HCT116 (cell line): ENCODE measurements at regions not wholly inside any gene's neighbourhood (a gene's known extent, or its start where the extent isn't known, plus 50 kb on each side); places are given as distances from the start of the nearest gene placed in this dataset.

Experiments
- ATAC-seq: fragments of 200-7000 bp; cut with Tn5 transposase; 2 replicates; pipeline ENCODE4 v1.9.1; 2020; ENCODE audit warnings: mild to moderate bottlenecking, moderate library complexity
- BruUV-seq: library from RNA; stranded (reverse); fragments of 400-500 nt; replicated peaks from 2 replicates; lab custom pipeline; 2021; lab: Mats Ljungman, UMichigan
- CTCF ChIA-PET: fragments of 300-600 bp; sonication (Branson Sonifier 250); formaldehyde crosslinking; loops from one replicate; lab custom pipeline; 2021; ENCODE audit warnings: antibody characterized with exemption; lab: Charles Lee
- POLR2A ChIA-PET: fragments of 300-600, 350-600 bp; sonication (Branson Sonifier 250); formaldehyde crosslinking; loops from one replicate; lab custom pipeline; 2021; ENCODE audit warnings: antibody characterized with exemption; lab: Charles Lee
- RAD21 ChIA-PET, 2 experiments: fragments of 300-600 bp; sonication (Branson Sonifier 250); formaldehyde crosslinking; loops; one replicate each; lab custom pipeline; 2023; ENCODE audit warnings: low total read pairs in 2 of 2; ENCODE audit not compliant: uncharacterized antibody in 2 of 2, unreplicated experiment in 2 of 2, low non-redundant PET in 1 of 2; lab: Charles Lee
- DNase-seq: peaks from one replicate; pipeline ENCODE4 v3.0.0-alpha.2; 2010; ENCODE audit warnings: low read depth, low spot score
- H2AFZ ChIP-seq: fragments of 200-600 bp; shearing (Covaris generic), sonication (generic); 2 replicates; pipeline ENCODE4 v1.6.1; 2017; ENCODE audit warnings: low read depth, mixed run types, mixed read lengths, antibody characterized with exemption, low read length; ENCODE audit not compliant: poor library complexity, severe bottlenecking
- H3K27ac ChIP-seq: 2 replicates; pipeline ENCODE4 v1.5.1; 2012; ENCODE audit warnings: low read depth, low read length
- H3K27me3 ChIP-seq: fragments of 200-600 bp; sonication (generic); 2 replicates; pipeline ENCODE4 v1.6.1; 2016; ENCODE audit warnings: mixed run types, low read length, mixed read lengths; ENCODE audit not compliant: insufficient read depth
- H3K36me3 ChIP-seq, 2 experiments: fragments of 200-500 bp in 1 of 2; fragments of 200-600 bp in 1 of 2; sonication (Bioruptor generic) in 1 of 2; sonication (generic) in 1 of 2; 2 replicates each; pipeline versions ENCODE4 v1.5.1 to v1.6.1; 2014 to 2016; ENCODE audit warnings: low read length in 2 of 2, inconsistent platforms in 1 of 2, mixed read lengths in 1 of 2, mixed run types in 1 of 2; ENCODE audit not compliant: insufficient read depth in 2 of 2, control insufficient read depth in 1 of 2
- H3K4me1 ChIP-seq, 2 experiments: fragments of 200-600 bp in 1 of 2; sonication (generic) in 1 of 2; 2 replicates each; pipeline versions ENCODE4 v1.5.1 to v1.6.1; 2012 to 2017; ENCODE audit warnings: low read length in 2 of 2, inconsistent platforms in 1 of 2, mild to moderate bottlenecking in 1 of 2, mixed read lengths in 1 of 2, mixed run types in 1 of 2, moderate library complexity in 1 of 2; ENCODE audit not compliant: insufficient read depth in 2 of 2, control insufficient read depth in 1 of 2
- H3K4me2 ChIP-seq: fragments of 200-600 bp; sonication (generic); 2 replicates; pipeline ENCODE4 v1.6.1; 2017; ENCODE audit warnings: mixed run types, low read length, mixed read lengths
- H3K4me3 ChIP-seq, 2 experiments: fragments of 200-600 bp in 1 of 2; sonication (generic) in 1 of 2; replicated peaks in 1 of 2; 2 replicates each; pipeline ENCODE4 v1.5.1; 2011 to 2016; ENCODE audit warnings: low read length in 2 of 2, control low read depth in 1 of 2, low read depth in 1 of 2, mild to moderate bottlenecking in 1 of 2, mixed read lengths in 1 of 2, mixed run types in 1 of 2
- H3K79me2 ChIP-seq: fragments of 200-600 bp; sonication (generic); 2 replicates; pipeline ENCODE4 v1.6.1; 2017; ENCODE audit warnings: mild to moderate bottlenecking, mixed run types, low read length, moderate library complexity, mixed read lengths; ENCODE audit not compliant: insufficient read depth
- H3K9ac ChIP-seq: fragments of 200-600 bp; sonication (generic); 2 replicates; pipeline ENCODE4 v1.6.1; 2016; ENCODE audit warnings: low read length, mixed read lengths
- H3K9me2 ChIP-seq: fragments of 200-600 bp; sonication (generic), shearing (Covaris generic); 2 replicates; pipeline ENCODE4 v1.6.1; 2017; ENCODE audit warnings: mixed run types, mild to moderate bottlenecking, moderate library complexity; ENCODE audit not compliant: insufficient read depth
- H3K9me3 ChIP-seq, 2 experiments: fragments of 200-500 bp in 1 of 2; fragments of 200-600 bp in 1 of 2; sonication (Bioruptor generic) in 1 of 2; sonication (generic) in 1 of 2; 2 replicates each; pipeline ENCODE4 v1.6.1; 2014 to 2017; ENCODE audit warnings: low read length in 2 of 2, mixed read lengths in 2 of 2, inconsistent platforms in 1 of 2, low read depth in 1 of 2, mild to moderate bottlenecking in 1 of 2, mixed run types in 1 of 2, moderate library complexity in 1 of 2; ENCODE audit not compliant: control insufficient read depth in 1 of 2, insufficient read depth in 1 of 2
- H4K20me1 ChIP-seq: fragments of 200-600 bp; sonication (generic), shearing (Covaris generic); 2 replicates; pipeline ENCODE4 v1.6.1; 2017; ENCODE audit warnings: mixed run types, mild to moderate bottlenecking, moderate library complexity; ENCODE audit not compliant: insufficient read depth
- ELF1 ChIP-seq: IDR thresholded peaks from 2 replicates; pipeline ENCODE4 v1.6.1; 2012; ENCODE audit warnings: low read depth, borderline replicate concordance
- EZH2 ChIP-seq: fragments of 200-600 bp; sonication (generic); IDR thresholded peaks from 2 replicates; pipeline ENCODE4 v1.6.1; 2017; ENCODE audit warnings: antibody characterized with exemption, mixed run types
- EZH2phosphoT487 ChIP-seq: fragments of 200-600 bp; IDR thresholded peaks from 2 replicates; pipeline ENCODE4 v1.6.1; 2018; ENCODE audit warnings: antibody characterized with exemption, borderline replicate concordance
- FOSL1 ChIP-seq: IDR thresholded peaks from 2 replicates; pipeline ENCODE4 v1.6.1; 2012; ENCODE audit warnings: low read depth
- JUND ChIP-seq: IDR thresholded peaks from 2 replicates; pipeline ENCODE4 v1.6.1; 2012
- POLR2A ChIP-seq: IDR thresholded peaks from 2 replicates; pipeline ENCODE4 v1.7.0; 2011; ENCODE audit warnings: borderline replicate concordance; ENCODE audit not compliant: insufficient read depth, insufficient read length; ENCODE audit errors: extremely low read depth
- POLR2AphosphoS5 ChIP-seq: IDR thresholded peaks from 2 replicates; pipeline ENCODE4 v1.6.1; 2011; ENCODE audit warnings: mild to moderate bottlenecking, low read depth, low read length, moderate library complexity
- RAD21 ChIP-seq: IDR thresholded peaks from 2 replicates; pipeline ENCODE4 v1.6.1; 2012; ENCODE audit warnings: low read depth, mild to moderate bottlenecking
- SIN3A ChIP-seq: IDR thresholded peaks from 2 replicates; pipeline ENCODE4 v1.6.1; 2012; ENCODE audit warnings: low read depth
- SP1 ChIP-seq: IDR thresholded peaks from 2 replicates; pipeline ENCODE4 v1.6.1; 2012; ENCODE audit warnings: low read depth
- SRF ChIP-seq: IDR thresholded peaks from 2 replicates; pipeline ENCODE4 v1.6.1; 2012; ENCODE audit warnings: low read depth
- TCF7L2 ChIP-seq: IDR thresholded peaks from 2 replicates; pipeline ENCODE4 v1.7.0; 2011; ENCODE audit warnings: borderline replicate concordance, inconsistent platforms; ENCODE audit not compliant: insufficient read depth, insufficient read length; ENCODE audit errors: extremely low read depth
- YY1 ChIP-seq: IDR thresholded peaks from 2 replicates; pipeline ENCODE4 v1.6.1; 2011; ENCODE audit warnings: low read length, low read depth, moderate library complexity, mild to moderate bottlenecking; ENCODE audit not compliant: insufficient replicate concordance; ENCODE audit errors: extremely low read depth
- ZNF274 ChIP-seq: fragments of 200-500 bp; sonication (Bioruptor generic); IDR thresholded peaks from 2 replicates; pipeline ENCODE4 v1.6.1; 2014; ENCODE audit warnings: mild to moderate bottlenecking, low read depth, low read length, inconsistent platforms
- intact Hi-C: fragments of 100-400 bp; cut with micrococcal nuclease; formaldehyde crosslinking; loops from 2 replicates; pipeline ENCODE4 v1.10.0; 2022
- TF ChIP-seq, protein P1 (sequence below): IDR thresholded peaks from 2 replicates; pipeline ENCODE4 v1.6.1; 2012
- TF ChIP-seq, protein P2 (sequence below): IDR thresholded peaks from 2 replicates; pipeline ENCODE4 v1.6.1; 2011; ENCODE audit warnings: mild to moderate bottlenecking, low read length, moderate library complexity; ENCODE audit not compliant: insufficient replicate concordance; ENCODE audit errors: extremely low read depth
- TF ChIP-seq, protein P3 (sequence below): IDR thresholded peaks from 2 replicates; pipeline ENCODE4 v1.6.1; 2012
- TF ChIP-seq, protein P4 (sequence below), 3 experiments: fragments of 200-600 bp in 1 of 3; sonication (generic) in 1 of 3; IDR thresholded peaks in 2 of 3; conservative IDR thresholded peaks in 1 of 3; 2 replicates each; pipeline ENCODE4 v1.5.1; 2012 to 2017; ENCODE audit warnings: low read depth in 2 of 3, low read length in 2 of 3, antibody characterized with exemption in 1 of 3, borderline replicate concordance in 1 of 3, control low read depth in 1 of 3, mild to moderate bottlenecking in 1 of 3, mixed read lengths in 1 of 3, mixed run types in 1 of 3, moderate library complexity in 1 of 3; ENCODE audit not compliant: insufficient read depth in 1 of 3
- TF ChIP-seq, protein P5 (sequence below): IDR thresholded peaks from 2 replicates; pipeline ENCODE4 v1.6.1; 2012; ENCODE audit warnings: low read depth

DNA sequence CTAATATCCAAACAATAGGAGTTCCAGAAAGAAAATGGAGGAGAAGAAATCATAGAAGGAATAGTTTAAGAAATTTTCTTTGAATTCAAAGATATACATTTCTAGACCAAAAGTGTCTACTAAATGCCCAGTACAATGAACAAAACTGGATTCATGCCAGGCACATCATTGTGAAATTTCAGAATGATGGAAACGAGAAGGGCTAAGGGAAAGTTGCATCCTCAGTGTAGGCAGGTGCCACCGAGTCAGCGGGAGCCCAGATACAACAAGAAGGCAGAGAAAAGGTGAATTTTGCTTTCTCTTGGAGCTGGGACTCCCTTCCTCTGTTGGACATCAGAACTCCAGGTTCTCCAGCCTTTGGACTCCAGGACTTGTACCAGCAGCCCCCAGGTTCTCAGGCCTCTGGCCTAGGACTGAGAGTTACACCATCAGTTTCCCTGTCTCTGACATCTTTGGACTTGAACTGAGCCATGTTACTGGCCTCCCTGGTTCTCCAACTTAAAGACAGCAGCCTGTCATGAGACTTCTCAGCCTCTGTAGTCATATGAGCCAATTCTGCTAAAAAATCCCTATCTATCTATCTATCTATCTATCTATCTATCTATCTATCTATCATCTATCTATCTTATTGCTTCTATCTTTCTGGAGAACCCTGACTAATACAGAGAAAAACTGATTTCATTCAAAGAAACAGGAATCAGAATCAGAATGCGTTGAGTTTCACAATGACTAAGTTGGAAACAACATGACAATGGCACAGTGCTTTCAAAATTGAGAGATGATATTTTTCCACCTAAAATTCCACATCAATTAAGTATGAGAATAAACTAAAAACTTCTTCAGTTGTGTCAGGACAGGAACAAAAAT, 207.7 kb downstream of the FAM43A start:
- CTCF ChIA-PET: no interaction called here
- RAD21 ChIA-PET: no interaction called here
- Histone ChIP-seq H3K4me2 (no peak overlapping the region), H3K36me3 (no peaks in the 10 kb centered on the region), H4K20me1 (no peaks in the 10 kb centered on the region), H3K27me3 (no peaks in the 10 kb centered on the region), H3K9me3 (no peaks in the 10 kb centered on the region; a peak in 1 of 4 replicates), H3K9ac (no peak overlapping the region), H3K4me3 (no peak overlapping the region), H3K27ac (no peak overlapping the region), H2AFZ (no peak overlapping the region), H3K4me1 (no peaks in the 10 kb centered on the region), H3K79me2 (no peaks in the 10 kb centered on the region), H3K9me2 (no peaks in the 10 kb centered on the region)
- intact Hi-C loops: no loop called here
- POLR2A ChIA-PET: no interaction called here
- ATAC-seq (no peak), DNase-seq (no peak)
- no TSS peak for BruUV-seq
- no peak for TF ChIP-seq FOSL1
- TF ChIP-seq POLR2A: no peak
- TF ChIP-seq, protein P1, sequence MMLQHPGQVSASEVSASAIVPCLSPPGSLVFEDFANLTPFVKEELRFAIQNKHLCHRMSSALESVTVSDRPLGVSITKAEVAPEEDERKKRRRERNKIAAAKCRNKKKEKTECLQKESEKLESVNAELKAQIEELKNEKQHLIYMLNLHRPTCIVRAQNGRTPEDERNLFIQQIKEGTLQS: no peak
- no peak for TF ChIP-seq POLR2AphosphoS5
- TF ChIP-seq, protein P2, sequence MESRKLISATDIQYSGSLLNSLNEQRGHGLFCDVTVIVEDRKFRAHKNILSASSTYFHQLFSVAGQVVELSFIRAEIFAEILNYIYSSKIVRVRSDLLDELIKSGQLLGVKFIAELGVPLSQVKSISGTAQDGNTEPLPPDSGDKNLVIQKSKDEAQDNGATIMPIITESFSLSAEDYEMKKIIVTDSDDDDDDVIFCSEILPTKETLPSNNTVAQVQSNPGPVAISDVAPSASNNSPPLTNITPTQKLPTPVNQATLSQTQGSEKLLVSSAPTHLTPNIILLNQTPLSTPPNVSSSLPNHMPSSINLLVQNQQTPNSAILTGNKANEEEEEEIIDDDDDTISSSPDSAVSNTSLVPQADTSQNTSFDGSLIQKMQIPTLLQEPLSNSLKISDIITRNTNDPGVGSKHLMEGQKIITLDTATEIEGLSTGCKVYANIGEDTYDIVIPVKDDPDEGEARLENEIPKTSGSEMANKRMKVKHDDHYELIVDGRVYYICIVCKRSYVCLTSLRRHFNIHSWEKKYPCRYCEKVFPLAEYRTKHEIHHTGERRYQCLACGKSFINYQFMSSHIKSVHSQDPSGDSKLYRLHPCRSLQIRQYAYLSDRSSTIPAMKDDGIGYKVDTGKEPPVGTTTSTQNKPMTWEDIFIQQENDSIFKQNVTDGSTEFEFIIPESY: no peak
- TF ChIP-seq, protein P3, sequence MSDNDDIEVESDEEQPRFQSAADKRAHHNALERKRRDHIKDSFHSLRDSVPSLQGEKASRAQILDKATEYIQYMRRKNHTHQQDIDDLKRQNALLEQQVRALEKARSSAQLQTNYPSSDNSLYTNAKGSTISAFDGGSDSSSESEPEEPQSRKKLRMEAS: no peak
- TF ChIP-seq EZH2phosphoT487: no peak
- TF ChIP-seq, protein P4, sequence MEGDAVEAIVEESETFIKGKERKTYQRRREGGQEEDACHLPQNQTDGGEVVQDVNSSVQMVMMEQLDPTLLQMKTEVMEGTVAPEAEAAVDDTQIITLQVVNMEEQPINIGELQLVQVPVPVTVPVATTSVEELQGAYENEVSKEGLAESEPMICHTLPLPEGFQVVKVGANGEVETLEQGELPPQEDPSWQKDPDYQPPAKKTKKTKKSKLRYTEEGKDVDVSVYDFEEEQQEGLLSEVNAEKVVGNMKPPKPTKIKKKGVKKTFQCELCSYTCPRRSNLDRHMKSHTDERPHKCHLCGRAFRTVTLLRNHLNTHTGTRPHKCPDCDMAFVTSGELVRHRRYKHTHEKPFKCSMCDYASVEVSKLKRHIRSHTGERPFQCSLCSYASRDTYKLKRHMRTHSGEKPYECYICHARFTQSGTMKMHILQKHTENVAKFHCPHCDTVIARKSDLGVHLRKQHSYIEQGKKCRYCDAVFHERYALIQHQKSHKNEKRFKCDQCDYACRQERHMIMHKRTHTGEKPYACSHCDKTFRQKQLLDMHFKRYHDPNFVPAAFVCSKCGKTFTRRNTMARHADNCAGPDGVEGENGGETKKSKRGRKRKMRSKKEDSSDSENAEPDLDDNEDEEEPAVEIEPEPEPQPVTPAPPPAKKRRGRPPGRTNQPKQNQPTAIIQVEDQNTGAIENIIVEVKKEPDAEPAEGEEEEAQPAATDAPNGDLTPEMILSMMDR (IDR thresholded peaks at IDR 0.05 in 2 of 3, conservative IDR thresholded peaks at IDR 0.05 in 1 of 3; ENCODE audit: borderline replicate concordance in 1 of 3, insufficient read depth in 1 of 3, low read depth in 2 of 3, low read length in 2 of 3): no peak
- no peak for TF ChIP-seq EZH2
- TF ChIP-seq ELF1: no peak
- no peak for TF ChIP-seq ZNF274
- no peak for TF ChIP-seq JUND
- no peak for TF ChIP-seq RAD21
- no peak for TF ChIP-seq TCF7L2
- TF ChIP-seq SP1: no peak
- no peak for TF ChIP-seq SRF
- TF ChIP-seq SIN3A: no peak
- TF ChIP-seq YY1: no peak
- TF ChIP-seq, protein P5, sequence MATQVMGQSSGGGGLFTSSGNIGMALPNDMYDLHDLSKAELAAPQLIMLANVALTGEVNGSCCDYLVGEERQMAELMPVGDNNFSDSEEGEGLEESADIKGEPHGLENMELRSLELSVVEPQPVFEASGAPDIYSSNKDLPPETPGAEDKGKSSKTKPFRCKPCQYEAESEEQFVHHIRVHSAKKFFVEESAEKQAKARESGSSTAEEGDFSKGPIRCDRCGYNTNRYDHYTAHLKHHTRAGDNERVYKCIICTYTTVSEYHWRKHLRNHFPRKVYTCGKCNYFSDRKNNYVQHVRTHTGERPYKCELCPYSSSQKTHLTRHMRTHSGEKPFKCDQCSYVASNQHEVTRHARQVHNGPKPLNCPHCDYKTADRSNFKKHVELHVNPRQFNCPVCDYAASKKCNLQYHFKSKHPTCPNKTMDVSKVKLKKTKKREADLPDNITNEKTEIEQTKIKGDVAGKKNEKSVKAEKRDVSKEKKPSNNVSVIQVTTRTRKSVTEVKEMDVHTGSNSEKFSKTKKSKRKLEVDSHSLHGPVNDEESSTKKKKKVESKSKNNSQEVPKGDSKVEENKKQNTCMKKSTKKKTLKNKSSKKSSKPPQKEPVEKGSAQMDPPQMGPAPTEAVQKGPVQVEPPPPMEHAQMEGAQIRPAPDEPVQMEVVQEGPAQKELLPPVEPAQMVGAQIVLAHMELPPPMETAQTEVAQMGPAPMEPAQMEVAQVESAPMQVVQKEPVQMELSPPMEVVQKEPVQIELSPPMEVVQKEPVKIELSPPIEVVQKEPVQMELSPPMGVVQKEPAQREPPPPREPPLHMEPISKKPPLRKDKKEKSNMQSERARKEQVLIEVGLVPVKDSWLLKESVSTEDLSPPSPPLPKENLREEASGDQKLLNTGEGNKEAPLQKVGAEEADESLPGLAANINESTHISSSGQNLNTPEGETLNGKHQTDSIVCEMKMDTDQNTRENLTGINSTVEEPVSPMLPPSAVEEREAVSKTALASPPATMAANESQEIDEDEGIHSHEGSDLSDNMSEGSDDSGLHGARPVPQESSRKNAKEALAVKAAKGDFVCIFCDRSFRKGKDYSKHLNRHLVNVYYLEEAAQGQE: no peak
